PFSK-1 (cell line): ENCODE measurements at regions not wholly inside any gene's neighbourhood (a gene's known extent, or its start where the extent isn't known, plus 50 kb on each side); places are given as distances from the start of the nearest gene placed in this dataset.

Experiments used
- FOXP2 ChIP-seq: optimal IDR thresholded peaks from 2 replicates; pipeline ENCODE3; 2011; ENCODE audit warnings: borderline replicate concordance, control low read depth, inconsistent platforms; ENCODE audit not compliant: insufficient read depth; ENCODE audit errors: extremely low read length, extremely low read depth
- POLR2AphosphoS5 ChIP-seq: IDR thresholded peaks from 2 replicates; pipeline ENCODE4 v1.6.1; 2012; ENCODE audit warnings: low read depth, mild to moderate bottlenecking, control low read depth, low read length, moderate library complexity
- REST ChIP-seq, 2 experiments: IDR thresholded peaks; 2 replicates each; pipeline versions ENCODE4 v1.6.1 to v1.8.0; 2011 to 2012; ENCODE audit warnings: low read depth in 2 of 2, low read length in 2 of 2, control low read depth in 1 of 2, inconsistent platforms in 1 of 2, mild to moderate bottlenecking in 1 of 2, moderate library complexity in 1 of 2; ENCODE audit not compliant: insufficient read depth in 1 of 2
- SIN3A ChIP-seq: IDR thresholded peaks from 2 replicates; pipeline ENCODE4 v1.6.1; 2012; ENCODE audit warnings: mild to moderate bottlenecking, low read length, moderate library complexity, borderline replicate concordance; ENCODE audit not compliant: insufficient read depth
- TAF1 ChIP-seq: IDR thresholded peaks from 2 replicates; pipeline ENCODE4 v1.6.1; 2012; ENCODE audit warnings: low read length, control low read depth, borderline replicate concordance; ENCODE audit not compliant: insufficient read depth

- TF ChIP-seq REST (IDR thresholded peaks at IDR 0.05; ENCODE audit: insufficient read depth in 1 of 2, low read depth in 2 of 2, low read length in 2 of 2): no peak
- TF ChIP-seq FOXP2: no peak
- no peak for TF ChIP-seq SIN3A
- no peak for TF ChIP-seq POLR2AphosphoS5
- TF ChIP-seq TAF1: no peak
Measured at GRCh38 chr5:111927191-111927590, 170.2 kb upstream of the NREP start.

GRCh38 chr5:111926026-111926425, 169.0 kb upstream of the NREP start:
- TF ChIP-seq SIN3A (no peak), TAF1 (no peak), POLR2AphosphoS5 (no peak), FOXP2 (no peak), REST (IDR thresholded peaks at IDR 0.05; ENCODE audit: insufficient read depth in 1 of 2, low read depth in 2 of 2, low read length in 2 of 2) (no peak)

GRCh38 chr5:111922344-111922743, 165.3 kb upstream of the NREP start:
- TF ChIP-seq FOXP2 (no peak), SIN3A (no peak), TAF1 (no peak), POLR2AphosphoS5 (no peak), REST (IDR thresholded peaks at IDR 0.05; ENCODE audit: insufficient read depth in 1 of 2, low read depth in 2 of 2, low read length in 2 of 2) (no peak)

- TF ChIP-seq TAF1 (no peak), SIN3A (no peak), FOXP2 (no peak), POLR2AphosphoS5 (no peak), REST (IDR thresholded peaks at IDR 0.05; ENCODE audit: insufficient read depth in 1 of 2, low read depth in 2 of 2, low read length in 2 of 2) (no peak)
Measured at GRCh38 chr5:111914966-111915636, 158.1 kb upstream of the NREP start.

GRCh38 chr5:111902436-111902835, 145.4 kb upstream of the NREP start:
- TF ChIP-seq SIN3A (no peak), TAF1 (no peak)
